Esophagus muscularis mucosa (tissue), 4 donors: ENCODE measurements at regions not wholly inside any gene's neighbourhood (a gene's known extent, or its start where the extent isn't known, plus 50 kb on each side); places are given as distances from the start of the nearest gene placed in this dataset.

Source experiments
- DNase-seq: peaks from one replicate; pipeline ENCODE4 v3.0.0-alpha.2; 2017; ENCODE audit errors: extremely low spot score
- H3K27ac ChIP-seq, 4 donors: fragments of 200-600 bp; sonication (generic); replicated peaks in 1 of 4; 1 replicate in 3 of 4; 2 replicates in 1 of 4; pipeline ENCODE4 v1.5.1; 2016 to 2019; ENCODE audit warnings: mild to moderate bottlenecking in 1 of 4
- H3K27me3 ChIP-seq, 4 donors: fragments of 200-600 bp; sonication (generic); one replicate each; pipeline versions ENCODE4 v1.5.1 to v1.6.0; 2016 to 2019
- H3K36me3 ChIP-seq, 4 donors: fragments of 200-600 bp; sonication (generic); one replicate each; pipeline ENCODE4 v1.5.1; 2016 to 2019
- H3K4me1 ChIP-seq, 4 donors: fragments of 200-600 bp; sonication (generic); one replicate each; pipeline ENCODE4 v1.5.1; 2016 to 2019
- H3K4me3 ChIP-seq, 4 donors: fragments of 200-600 bp; sonication (generic); 1 replicate in 2 of 4; 2 replicates in 2 of 4; pipeline ENCODE4 v1.5.1; 2016 to 2019; ENCODE audit warnings: mild to moderate bottlenecking in 4 of 4, moderate library complexity in 1 of 4
- H3K9me3 ChIP-seq, 4 donors: fragments of 200-600 bp; sonication (generic); 1 replicate in 3 of 4; 2 replicates in 1 of 4; pipeline ENCODE4 v1.5.1; 2016 to 2019
- EP300 ChIP-seq: sonication (generic); formaldehyde crosslinking; IDR thresholded peaks from one replicate; pipeline ENCODE4 v1.6.1; 2017; ENCODE audit warnings: antibody characterized with exemption
- POLR2A ChIP-seq: fragments of 450-650 bp; IDR thresholded peaks from one replicate; pipeline ENCODE4 v1.6.1; 2017; ENCODE audit warnings: antibody characterized with exemption, moderate library complexity, mild to moderate bottlenecking, low read depth
- POLR2AphosphoS5 ChIP-seq, 2 donors: sonication (generic); formaldehyde crosslinking; IDR thresholded peaks; one replicate each; pipeline ENCODE4 v1.6.1; 2017; ENCODE audit warnings: antibody characterized with exemption in 2 of 2
- WGBS: methylation state at CpG from one replicate; pipeline ENCODE4 v1.1.5; 2018; 5-methylcytosine and 5-hydroxymethylcytosine counted together
- intact Hi-C: fragments of 100-400 bp; cut with DNase I; formaldehyde crosslinking; loops from one replicate; pipeline ENCODE4 v1.15.1; 2023
- TF ChIP-seq, protein P1 (sequence below), 3 experiments: fragments of 200-600 bp in 2 of 3; fragments of 450-650 bp in 1 of 3; sonication (generic) in 2 of 3; IDR thresholded peaks; one replicate each; pipeline ENCODE4 v1.5.1; 2017 to 2019; ENCODE audit warnings: antibody characterized with exemption in 3 of 3, mild to moderate bottlenecking in 2 of 3, moderate library complexity in 1 of 3

DNA sequence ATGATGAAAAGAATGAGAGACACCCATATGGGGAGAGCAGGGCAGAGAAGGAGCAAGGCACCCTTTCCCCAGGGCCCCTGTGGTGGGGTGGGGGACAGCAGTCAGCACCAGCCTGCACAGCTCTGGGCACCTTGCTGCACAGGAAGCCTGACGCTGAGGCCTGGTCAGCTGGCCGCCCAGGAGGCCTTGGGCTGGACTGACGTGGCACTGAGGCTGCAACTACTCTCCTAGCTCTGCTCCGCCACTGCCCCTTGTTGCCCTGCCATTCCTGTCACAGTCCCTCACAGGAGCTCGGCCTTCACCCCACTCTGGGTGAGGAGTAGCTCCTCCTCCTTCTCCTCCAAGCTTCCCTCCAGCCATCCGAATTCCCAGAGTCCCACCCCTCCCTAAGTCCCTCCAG, 99.7 kb downstream of the CPN2 start:
- 81% methylated on average over 6 of the region's 6 CpGs for WGBS
- no peak overlapping the region for H3K27ac ChIP-seq
- no peak overlapping the region for H3K4me3 ChIP-seq
- no peaks in the 10 kb centered on the region for H3K36me3 ChIP-seq
- no peak for DNase-seq
- no peaks in the 10 kb centered on the region for H3K27me3 ChIP-seq
- no peaks in the 10 kb centered on the region for H3K9me3 ChIP-seq
- TF ChIP-seq POLR2A (no peak), EP300 (no peak), POLR2AphosphoS5 (IDR thresholded peaks at IDR 0.05) (no peak)
- TF ChIP-seq, protein P1, sequence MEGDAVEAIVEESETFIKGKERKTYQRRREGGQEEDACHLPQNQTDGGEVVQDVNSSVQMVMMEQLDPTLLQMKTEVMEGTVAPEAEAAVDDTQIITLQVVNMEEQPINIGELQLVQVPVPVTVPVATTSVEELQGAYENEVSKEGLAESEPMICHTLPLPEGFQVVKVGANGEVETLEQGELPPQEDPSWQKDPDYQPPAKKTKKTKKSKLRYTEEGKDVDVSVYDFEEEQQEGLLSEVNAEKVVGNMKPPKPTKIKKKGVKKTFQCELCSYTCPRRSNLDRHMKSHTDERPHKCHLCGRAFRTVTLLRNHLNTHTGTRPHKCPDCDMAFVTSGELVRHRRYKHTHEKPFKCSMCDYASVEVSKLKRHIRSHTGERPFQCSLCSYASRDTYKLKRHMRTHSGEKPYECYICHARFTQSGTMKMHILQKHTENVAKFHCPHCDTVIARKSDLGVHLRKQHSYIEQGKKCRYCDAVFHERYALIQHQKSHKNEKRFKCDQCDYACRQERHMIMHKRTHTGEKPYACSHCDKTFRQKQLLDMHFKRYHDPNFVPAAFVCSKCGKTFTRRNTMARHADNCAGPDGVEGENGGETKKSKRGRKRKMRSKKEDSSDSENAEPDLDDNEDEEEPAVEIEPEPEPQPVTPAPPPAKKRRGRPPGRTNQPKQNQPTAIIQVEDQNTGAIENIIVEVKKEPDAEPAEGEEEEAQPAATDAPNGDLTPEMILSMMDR (IDR thresholded peaks at IDR 0.05) = no peak
- H3K4me1 ChIP-seq = peaks cover 21 to 33% (median 25%) of the 10 kb centered on the region in 4 donors
- intact Hi-C loops = no loop called here

DNA sequence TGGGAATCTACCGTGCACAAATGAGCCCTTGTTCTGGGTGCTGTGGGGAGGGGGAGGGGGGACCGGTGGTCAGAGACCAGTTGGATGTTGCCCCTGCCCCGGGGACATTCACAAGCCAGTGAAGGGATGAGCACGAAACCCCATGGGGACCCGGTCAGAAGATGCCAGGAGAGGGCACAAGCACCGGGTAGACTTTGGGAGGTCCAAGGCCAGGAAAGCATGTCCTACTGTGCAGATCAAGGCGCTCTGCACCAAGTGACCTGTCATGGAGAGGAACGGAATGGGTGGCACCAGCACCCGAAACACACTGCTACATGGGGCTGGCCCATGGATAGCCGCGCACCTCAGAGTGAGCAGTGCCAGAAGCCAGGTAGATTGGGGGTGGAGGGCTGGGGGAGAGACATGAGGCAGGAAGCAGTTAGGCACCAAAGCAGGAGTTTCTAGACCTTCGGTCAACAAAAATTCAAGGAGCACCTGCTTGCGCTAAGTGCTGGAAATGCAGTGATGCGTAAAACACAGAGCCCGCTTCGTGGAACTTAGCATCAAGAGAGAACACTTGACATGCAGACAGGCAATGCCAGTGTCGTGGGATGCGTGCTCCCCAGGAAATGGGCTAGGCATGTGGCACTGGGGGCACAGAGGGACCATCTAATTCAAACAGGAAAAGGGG, 99.1 kb downstream of the CPN2 start:
- H3K4me3 ChIP-seq = no peak overlapping the region
- H3K9me3 ChIP-seq = no peaks in the 10 kb centered on the region
- H3K4me1 ChIP-seq = peaks cover 21 to 33% (median 25%) of the 10 kb centered on the region in 4 donors
- TF ChIP-seq, protein P1 (IDR thresholded peaks at IDR 0.05) = no peak
- TF ChIP-seq POLR2AphosphoS5 (IDR thresholded peaks at IDR 0.05) (no peak), POLR2A (no peak), EP300 (no peak)
- intact Hi-C loops = no loop called here
- no peaks in the 10 kb centered on the region for H3K36me3 ChIP-seq
- no peaks in the 10 kb centered on the region for H3K27me3 ChIP-seq
- DNase-seq = no peak
- WGBS = 98% methylated on average over 18 of the region's 18 CpGs
- no peak overlapping the region for H3K27ac ChIP-seq

DNA sequence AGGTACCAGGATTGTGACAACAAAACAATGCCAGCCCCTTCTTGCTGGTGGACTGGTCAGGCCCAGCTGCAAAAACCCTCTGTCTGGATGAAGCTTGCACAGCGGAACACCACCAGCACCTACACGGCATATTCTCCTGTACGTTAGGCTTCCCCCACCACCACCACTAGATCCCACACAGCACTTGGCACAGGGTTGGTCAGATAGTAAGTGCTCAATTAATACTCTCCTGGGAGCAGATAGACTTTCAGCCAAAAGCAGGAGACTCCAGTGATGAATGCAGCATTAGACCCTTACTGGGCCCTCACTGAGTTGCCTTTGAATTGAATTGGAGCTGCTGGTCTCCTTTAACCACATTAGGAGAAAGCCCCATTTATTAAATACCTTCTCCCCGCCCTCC, 97.9 kb downstream of the CPN2 start:
- H3K4me3 ChIP-seq = no peak overlapping the region
- peaks cover 0 to 4% (median under 1%) of the 10 kb centered on the region in 4 donors for H3K9me3 ChIP-seq
- 75% methylated on average over 4 of the region's 4 CpGs for WGBS
- no peaks in the 10 kb centered on the region for H3K27me3 ChIP-seq
- DNase-seq = no peak
- H3K4me1 ChIP-seq = peaks cover 21 to 33% (median 25%) of the 10 kb centered on the region in 4 donors
- intact Hi-C loops = no loop called here
- no peaks in the 10 kb centered on the region for H3K36me3 ChIP-seq
- TF ChIP-seq POLR2AphosphoS5 (IDR thresholded peaks at IDR 0.05) (no peak), EP300 (no peak), POLR2A (no peak)
- TF ChIP-seq, protein P1 (IDR thresholded peaks at IDR 0.05) = no peak
- no peak overlapping the region for H3K27ac ChIP-seq

DNA sequence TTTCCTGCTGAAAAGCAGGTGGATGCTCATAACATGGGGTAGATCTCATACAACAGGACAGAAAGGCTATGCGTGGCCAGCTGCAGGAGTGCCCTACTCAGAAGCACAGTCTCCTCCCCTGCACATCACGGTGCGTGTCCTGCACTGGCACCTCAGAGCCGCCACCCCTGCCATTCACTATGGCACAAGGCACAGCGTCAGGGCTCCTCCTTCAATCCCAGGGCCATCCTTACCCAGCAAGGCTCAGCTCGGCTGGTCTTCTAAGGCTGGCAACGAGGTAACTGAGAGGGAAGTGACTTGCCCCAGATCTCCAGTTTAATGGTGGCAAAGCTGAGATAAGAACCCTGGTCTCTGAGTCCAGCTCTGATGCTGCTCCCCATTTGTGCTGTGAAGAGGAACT, 97.1 kb downstream of the CPN2 start:
- intact Hi-C loops = no loop called here
- WGBS = 100% methylated on average over 3 of the region's 7 CpGs
- TF ChIP-seq POLR2A = no peak
- no peak for TF ChIP-seq EP300
- TF ChIP-seq, protein P1 (IDR thresholded peaks at IDR 0.05) = no peak
- no peak for TF ChIP-seq POLR2AphosphoS5 (IDR thresholded peaks at IDR 0.05)
- Histone ChIP-seq H3K27ac (no peak overlapping the region), H3K27me3 (no peaks in the 10 kb centered on the region), H3K9me3 (peaks cover 0 to 6% (median 2%) of the 10 kb centered on the region in 4 donors), H3K36me3 (no peaks in the 10 kb centered on the region), H3K4me3 (no peak overlapping the region), H3K4me1 (peaks cover 21 to 33% (median 25%) of the 10 kb centered on the region in 4 donors)
- DNase-seq = no peak
